Stimulated activated CD8-positive, alpha-beta memory T cell treated with anti-CD3 and anti-CD28 coated beads, Interleukin-2, amount 100 ng/mL, for 48 hours (primary cell): ENCODE measurements at regions not wholly inside any gene's neighbourhood (a gene's known extent, or its start where the extent isn't known, plus 50 kb on each side); places are given as distances from the start of the nearest gene placed in this dataset.
"Not testable (repeated sequence)": the region's sequence is repeated elsewhere in the genome, so short reads cannot be mapped to it uniquely, and the experiment has no call there.

Experiments used
- DNase-seq, 2 donors: peaks; one replicate each; pipeline ENCODE4 v3.0.0-alpha.2; 2020; ENCODE audit warnings: low read depth in 2 of 2

- DNase-seq, result no peak
Observed at GRCh38 chr6:90372450-90372849, 75.8 kb upstream of the BACH2 start.

GRCh38 chr6:90370493-90370959 lies 73.9 kb upstream of the BACH2 start:
- no peak for DNase-seq

- no peak for DNase-seq
Observed at GRCh38 chr6:90369651-90370050, 73.0 kb upstream of the BACH2 start.

GRCh38 chr6:90369024-90369519 lies 72.4 kb upstream of the BACH2 start:
- DNase-seq, result no peak

- no peak for DNase-seq
Observed at GRCh38 chr6:90368601-90369000, 72.0 kb upstream of the BACH2 start.

- DNase-seq, result no peak
Observed at GRCh38 chr6:90368001-90368400, 71.4 kb upstream of the BACH2 start.

GRCh38 chr6:90365565-90366219 lies 69.0 kb upstream of the BACH2 start:
- DNase-seq, result no peak

GRCh38 chr6:90365002-90365401 lies 68.4 kb upstream of the BACH2 start:
- DNase-seq, result no peak

GRCh38 chr6:90364286-90364685 lies 67.6 kb upstream of the BACH2 start:
- DNase-seq, result no peak

GRCh38 chr6:90362318-90362717 lies 65.7 kb upstream of the BACH2 start:
- DNase-seq, result no peak

- no peak for DNase-seq
Observed at GRCh38 chr6:90361174-90361573, 64.5 kb upstream of the BACH2 start.

- not testable (repeated sequence) for DNase-seq
Observed at GRCh38 chr6:90358036-90358770, 61.6 kb upstream of the BACH2 start.

- no peak for DNase-seq
Observed at GRCh38 chr6:90356012-90356421, 59.4 kb upstream of the BACH2 start.

GRCh38 chr6:90354961-90355360 lies 58.3 kb upstream of the BACH2 start:
- DNase-seq, result no peak

GRCh38 chr6:90351696-90352095 lies 55.1 kb upstream of the BACH2 start:
- DNase-seq, result no peak

GRCh38 chr6:90350689-90351554 lies 54.3 kb upstream of the BACH2 start:
- DNase-seq, result no peak

GRCh38 chr6:90347411-90347851 lies 50.8 kb upstream of the BACH2 start:
- no peak for DNase-seq

- DNase-seq, result no peak
Observed at GRCh38 chr6:90346729-90347128, 50.1 kb upstream of the BACH2 start.
